ENCODE measurements at regions not wholly inside any gene's neighbourhood (a gene's known extent, or its start where the extent isn't known, plus 50 kb on each side); places are given as distances from the start of the nearest gene placed in this dataset.

DNA sequence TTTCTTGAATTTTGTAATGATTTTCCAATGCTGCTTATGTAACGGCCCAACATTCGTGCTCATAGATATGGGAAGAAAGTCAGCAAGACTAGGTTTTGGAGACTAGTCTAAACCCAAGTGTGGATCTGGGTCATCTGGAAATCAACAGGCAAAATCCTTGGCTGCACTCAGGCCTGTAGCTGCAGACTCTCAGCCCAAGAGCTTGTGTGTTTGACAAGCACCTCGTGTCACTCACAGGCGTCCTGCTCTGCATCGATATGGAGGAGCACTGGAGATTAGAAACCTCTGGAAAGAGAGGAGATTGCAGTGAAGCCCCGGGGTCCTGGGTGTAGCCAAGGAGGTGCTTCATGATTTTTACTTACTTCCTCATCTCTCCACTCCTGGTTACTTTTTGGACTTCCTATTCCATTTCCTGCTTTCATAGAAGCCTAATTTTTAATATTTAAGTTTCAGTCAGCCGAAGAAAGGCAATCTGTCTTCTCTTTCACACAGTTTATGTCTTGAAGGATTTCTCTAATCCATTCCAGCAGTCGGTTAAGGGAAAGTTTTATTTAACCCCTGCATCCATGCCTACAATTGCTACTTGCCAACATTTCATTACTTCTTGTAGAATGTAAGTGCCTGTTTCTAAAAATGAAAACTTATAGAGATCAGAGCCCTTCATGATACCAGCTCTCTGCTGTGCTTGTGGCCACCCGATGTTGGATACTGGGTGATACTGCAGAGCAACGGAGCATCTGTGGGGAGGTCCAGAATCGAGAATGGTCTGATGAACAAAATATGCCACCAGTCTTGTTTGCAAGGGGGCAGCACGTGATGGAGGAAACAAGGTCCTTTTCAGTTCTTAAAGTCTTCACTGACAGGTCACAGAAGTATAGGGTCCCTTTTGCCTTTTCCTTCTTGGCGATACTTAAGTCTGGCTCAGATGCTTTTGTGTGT, 296.3 kb downstream of the QKI start:
- H3K27me3 Mint-ChIP-seq (ENCODE audit: low read depth, unreplicated experiment): peaks cover 7% of the 10 kb centered on the region

DNA sequence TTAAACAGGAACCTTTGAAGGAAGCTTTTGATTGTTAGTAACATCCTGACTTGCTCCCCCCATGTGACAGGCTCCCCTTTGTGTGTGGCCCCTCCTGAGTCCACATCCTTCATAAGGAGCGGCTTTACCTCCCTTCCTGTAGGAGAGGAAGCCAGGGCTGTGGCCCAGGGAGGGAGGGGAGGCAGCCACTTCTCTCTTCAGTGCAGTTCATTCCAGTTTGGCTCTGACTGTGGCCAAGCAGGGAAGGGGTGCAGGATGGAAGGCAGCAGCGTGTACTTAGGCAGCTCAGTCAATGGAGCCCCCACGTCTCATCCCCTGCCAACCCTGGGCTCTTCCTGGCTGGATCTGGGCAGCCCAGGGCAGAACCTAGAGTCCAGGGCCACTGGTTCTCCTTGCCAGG, 295.2 kb downstream of the QKI start:
- no peak for DNase-seq (ENCODE audit: low read depth)
- Histone ChIP-seq H3K9ac (ENCODE audit: low read length) (no peak overlapping the region), H3K4me3 (ENCODE audit: insufficient read depth, low read depth, low read length) (no peak overlapping the region), H2AFZ (ENCODE audit: low read depth, low read length) (no peak overlapping the region), H3K4me2 (ENCODE audit: low read length) (no peak overlapping the region), H3K27me3 (ENCODE audit: insufficient read depth, low read length) (no peaks in the 10 kb centered on the region), H4K20me1 (ENCODE audit: insufficient read depth, low read length) (no peaks in the 10 kb centered on the region), H3K79me2 (ENCODE audit: insufficient read depth, low read length) (no peaks in the 10 kb centered on the region), H3K27ac (ENCODE audit: low read depth, low read length) (no peak overlapping the region), H3K9me3 (ENCODE audit: insufficient read depth, low read depth, low read length) (no peaks in the 10 kb centered on the region), H3K36me3 (ENCODE audit: insufficient read depth, low read length) (no peaks in the 10 kb centered on the region), H3K4me1 (ENCODE audit: insufficient read depth, low read length) (no peaks in the 10 kb centered on the region)
- no peak for TF ChIP-seq EZH2 (IDR thresholded peaks at IDR 0.05; ENCODE audit: insufficient read depth, low read length)
- TF ChIP-seq, protein P1, sequence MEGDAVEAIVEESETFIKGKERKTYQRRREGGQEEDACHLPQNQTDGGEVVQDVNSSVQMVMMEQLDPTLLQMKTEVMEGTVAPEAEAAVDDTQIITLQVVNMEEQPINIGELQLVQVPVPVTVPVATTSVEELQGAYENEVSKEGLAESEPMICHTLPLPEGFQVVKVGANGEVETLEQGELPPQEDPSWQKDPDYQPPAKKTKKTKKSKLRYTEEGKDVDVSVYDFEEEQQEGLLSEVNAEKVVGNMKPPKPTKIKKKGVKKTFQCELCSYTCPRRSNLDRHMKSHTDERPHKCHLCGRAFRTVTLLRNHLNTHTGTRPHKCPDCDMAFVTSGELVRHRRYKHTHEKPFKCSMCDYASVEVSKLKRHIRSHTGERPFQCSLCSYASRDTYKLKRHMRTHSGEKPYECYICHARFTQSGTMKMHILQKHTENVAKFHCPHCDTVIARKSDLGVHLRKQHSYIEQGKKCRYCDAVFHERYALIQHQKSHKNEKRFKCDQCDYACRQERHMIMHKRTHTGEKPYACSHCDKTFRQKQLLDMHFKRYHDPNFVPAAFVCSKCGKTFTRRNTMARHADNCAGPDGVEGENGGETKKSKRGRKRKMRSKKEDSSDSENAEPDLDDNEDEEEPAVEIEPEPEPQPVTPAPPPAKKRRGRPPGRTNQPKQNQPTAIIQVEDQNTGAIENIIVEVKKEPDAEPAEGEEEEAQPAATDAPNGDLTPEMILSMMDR (IDR thresholded peaks at IDR 0.05; ENCODE audit: insufficient read depth, low read depth, low read length): no peak
- H3K36me3 Mint-ChIP-seq (ENCODE audit: low read depth, unreplicated experiment): no peaks in the 10 kb centered on the region
- no peaks in the 10 kb centered on the region for H3K9me3 Mint-ChIP-seq (ENCODE audit: unreplicated experiment)
- peaks cover 7% of the 10 kb centered on the region for H3K27me3 Mint-ChIP-seq (ENCODE audit: low read depth, unreplicated experiment)
- no peak overlapping the region for H3K4me3 Mint-ChIP-seq (ENCODE audit: unreplicated experiment)
- no peak overlapping the region for H3K27ac Mint-ChIP-seq (ENCODE audit: unreplicated experiment)
- no peak for FAIRE-seq
- peaks cover 17% of the 10 kb centered on the region for H3K4me1 Mint-ChIP-seq (ENCODE audit: low read depth, unreplicated experiment)

More for the DNA sequence above, 296.3 kb downstream of the QKI start:
- Mint-ChIP-seq H3K27ac (ENCODE audit: unreplicated experiment) (no peak overlapping the region), H3K4me3 (ENCODE audit: unreplicated experiment) (no peak overlapping the region), H3K4me1 (ENCODE audit: low read depth, unreplicated experiment) (peaks cover 17% of the 10 kb centered on the region), H3K36me3 (ENCODE audit: low read depth, unreplicated experiment) (no peaks in the 10 kb centered on the region), H3K9me3 (ENCODE audit: unreplicated experiment) (no peaks in the 10 kb centered on the region)
- Histone ChIP-seq H4K20me1 (ENCODE audit: insufficient read depth, low read length) (no peaks in the 10 kb centered on the region), H3K36me3 (ENCODE audit: insufficient read depth, low read length) (no peaks in the 10 kb centered on the region), H3K79me2 (ENCODE audit: insufficient read depth, low read length) (no peaks in the 10 kb centered on the region), H2AFZ (ENCODE audit: low read depth, low read length) (no peak overlapping the region), H3K27ac (ENCODE audit: low read depth, low read length) (no peak overlapping the region), H3K4me3 (ENCODE audit: insufficient read depth, low read depth, low read length) (no peak overlapping the region), H3K4me1 (ENCODE audit: insufficient read depth, low read length) (no peaks in the 10 kb centered on the region), H3K9me3 (ENCODE audit: insufficient read depth, low read depth, low read length) (no peaks in the 10 kb centered on the region), H3K9ac (ENCODE audit: low read length) (no peak overlapping the region), H3K4me2 (ENCODE audit: low read length) (no peak overlapping the region), H3K27me3 (ENCODE audit: insufficient read depth, low read length) (no peaks in the 10 kb centered on the region)
- no peak for DNase-seq (ENCODE audit: low read depth)
- FAIRE-seq: no peak
- TF ChIP-seq, protein P1 (IDR thresholded peaks at IDR 0.05; ENCODE audit: insufficient read depth, low read depth, low read length): no peak
- no peak for TF ChIP-seq EZH2 (IDR thresholded peaks at IDR 0.05; ENCODE audit: insufficient read depth, low read length)

DNA sequence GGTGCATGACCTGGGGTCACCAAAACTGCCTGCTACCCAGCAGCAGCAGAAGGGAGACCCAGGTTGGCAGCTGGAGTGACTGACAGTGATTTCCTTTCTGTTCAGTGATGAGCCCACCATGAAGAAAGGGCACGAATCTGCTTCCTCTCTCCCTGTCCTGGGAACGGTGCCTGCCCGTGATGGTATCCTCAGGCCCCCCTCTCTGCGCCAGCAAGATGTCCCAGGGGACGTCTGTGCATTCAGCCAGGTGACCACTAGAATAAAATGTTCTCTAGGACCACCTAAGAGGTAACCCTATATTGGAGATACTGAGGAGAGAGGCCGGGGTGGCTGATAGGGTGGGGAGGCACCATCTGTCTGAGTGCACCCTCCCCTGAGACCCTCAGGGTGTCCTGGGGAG, 294.7 kb downstream of the QKI start:
- H3K27me3 ChIP-seq (ENCODE audit: insufficient read depth, low read length): no peaks in the 10 kb centered on the region
- Mint-ChIP-seq H3K27me3 (ENCODE audit: low read depth, unreplicated experiment) (peaks cover 7% of the 10 kb centered on the region), H3K36me3 (ENCODE audit: low read depth, unreplicated experiment) (no peaks in the 10 kb centered on the region), H3K4me1 (ENCODE audit: low read depth, unreplicated experiment) (peaks cover 17% of the 10 kb centered on the region), H3K27ac (ENCODE audit: unreplicated experiment) (no peak overlapping the region), H3K4me3 (ENCODE audit: unreplicated experiment) (no peak overlapping the region), H3K9me3 (ENCODE audit: unreplicated experiment) (no peaks in the 10 kb centered on the region)
- no peaks in the 10 kb centered on the region for H3K79me2 ChIP-seq (ENCODE audit: insufficient read depth, low read length)
- H3K9me3 ChIP-seq (ENCODE audit: insufficient read depth, low read depth, low read length): no peaks in the 10 kb centered on the region
- no peak overlapping the region for H3K4me2 ChIP-seq (ENCODE audit: low read length)
- no peak overlapping the region for H3K27ac ChIP-seq (ENCODE audit: low read depth, low read length)
- no peaks in the 10 kb centered on the region for H3K36me3 ChIP-seq (ENCODE audit: insufficient read depth, low read length)
- no peak overlapping the region for H3K9ac ChIP-seq (ENCODE audit: low read length)
- DNase-seq (ENCODE audit: low read depth): no peak
- no peak overlapping the region for H2AFZ ChIP-seq (ENCODE audit: low read depth, low read length)
- FAIRE-seq: no peak
- no peaks in the 10 kb centered on the region for H3K4me1 ChIP-seq (ENCODE audit: insufficient read depth, low read length)
- H4K20me1 ChIP-seq (ENCODE audit: insufficient read depth, low read length): no peaks in the 10 kb centered on the region
- TF ChIP-seq, protein P1 (IDR thresholded peaks at IDR 0.05; ENCODE audit: insufficient read depth, low read depth, low read length): no peak
- no peak for TF ChIP-seq EZH2 (IDR thresholded peaks at IDR 0.05; ENCODE audit: insufficient read depth, low read length)
- H3K4me3 ChIP-seq (ENCODE audit: insufficient read depth, low read depth, low read length): no peak overlapping the region
